Gastroesophageal sphincter (tissue), 3 donors: ENCODE measurements at regions not wholly inside any gene's neighbourhood (a gene's known extent, or its start where the extent isn't known, plus 50 kb on each side); places are given as distances from the start of the nearest gene placed in this dataset.

Experiments
- POLR2A ChIP-seq, 2 donors: fragments of 450-650 bp; IDR thresholded peaks; one replicate each; pipeline ENCODE4 v1.6.1; 2017; ENCODE audit warnings: antibody characterized with exemption in 2 of 2, mild to moderate bottlenecking in 2 of 2, moderate library complexity in 1 of 2
- POLR2AphosphoS5 ChIP-seq: sonication (generic); formaldehyde crosslinking; IDR thresholded peaks from one replicate; pipeline ENCODE4 v1.6.1; 2017; ENCODE audit warnings: antibody characterized with exemption
- TF ChIP-seq, protein P1 (sequence below), 4 experiments: fragments of 200-600 bp in 2 of 4; fragments of 450-650 bp in 2 of 4; sonication (generic) in 1 of 4; IDR thresholded peaks; one replicate each; pipeline ENCODE4 v1.5.1; 2017 to 2019; ENCODE audit warnings: antibody characterized with exemption in 4 of 4, mild to moderate bottlenecking in 2 of 4, moderate library complexity in 2 of 4

GRCh38 chr7:18370633-18371032, 124.9 kb upstream of the HDAC9 start:
- TF ChIP-seq POLR2A (IDR thresholded peaks at IDR 0.05) (no peak), POLR2AphosphoS5 (no peak)
- TF ChIP-seq, protein P1, sequence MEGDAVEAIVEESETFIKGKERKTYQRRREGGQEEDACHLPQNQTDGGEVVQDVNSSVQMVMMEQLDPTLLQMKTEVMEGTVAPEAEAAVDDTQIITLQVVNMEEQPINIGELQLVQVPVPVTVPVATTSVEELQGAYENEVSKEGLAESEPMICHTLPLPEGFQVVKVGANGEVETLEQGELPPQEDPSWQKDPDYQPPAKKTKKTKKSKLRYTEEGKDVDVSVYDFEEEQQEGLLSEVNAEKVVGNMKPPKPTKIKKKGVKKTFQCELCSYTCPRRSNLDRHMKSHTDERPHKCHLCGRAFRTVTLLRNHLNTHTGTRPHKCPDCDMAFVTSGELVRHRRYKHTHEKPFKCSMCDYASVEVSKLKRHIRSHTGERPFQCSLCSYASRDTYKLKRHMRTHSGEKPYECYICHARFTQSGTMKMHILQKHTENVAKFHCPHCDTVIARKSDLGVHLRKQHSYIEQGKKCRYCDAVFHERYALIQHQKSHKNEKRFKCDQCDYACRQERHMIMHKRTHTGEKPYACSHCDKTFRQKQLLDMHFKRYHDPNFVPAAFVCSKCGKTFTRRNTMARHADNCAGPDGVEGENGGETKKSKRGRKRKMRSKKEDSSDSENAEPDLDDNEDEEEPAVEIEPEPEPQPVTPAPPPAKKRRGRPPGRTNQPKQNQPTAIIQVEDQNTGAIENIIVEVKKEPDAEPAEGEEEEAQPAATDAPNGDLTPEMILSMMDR (IDR thresholded peaks at IDR 0.05): no peak
